ENCODE measurements at regions not wholly inside any gene's neighbourhood (a gene's known extent, or its start where the extent isn't known, plus 50 kb on each side); places are given as distances from the start of the nearest gene placed in this dataset.
"Not testable (repeated sequence)": the region's sequence is repeated elsewhere in the genome, so short reads cannot be mapped to it uniquely, and the experiment has no call there.

GRCh38 chr15:31605467-31605931 is 278.9 kb downstream of the KLF13 start:
- intact Hi-C loops (cut with micrococcal nuclease): no loop called here
- Mint-ChIP-seq H3K27ac (no peak overlapping the region), H3K9me3 (no peaks in the 10 kb centered on the region), H3K4me1 (ENCODE audit: low read depth) (no peaks in the 10 kb centered on the region), H3K27me3 (ENCODE audit: low read depth) (peaks cover 12% of the 10 kb centered on the region), H3K36me3 (ENCODE audit: low read depth) (no peaks in the 10 kb centered on the region), H3K4me3 (ENCODE audit: low read depth) (no peak overlapping the region)
- DNase-seq (ENCODE audit: low spot score): no peak

- Mint-ChIP-seq H3K4me3 (ENCODE audit: low read depth) (no peak overlapping the region), H3K27me3 (ENCODE audit: low read depth) (peaks cover 9% of the 10 kb centered on the region), H3K36me3 (ENCODE audit: low read depth) (no peaks in the 10 kb centered on the region), H3K4me1 (ENCODE audit: low read depth) (no peaks in the 10 kb centered on the region), H3K27ac (no peak overlapping the region), H3K9me3 (no peaks in the 10 kb centered on the region)
- no peak for DNase-seq (ENCODE audit: low spot score)
- intact Hi-C loops (cut with micrococcal nuclease): no loop called here
Measured at GRCh38 chr15:31606194-31606669, 279.6 kb downstream of the KLF13 start.

- Mint-ChIP-seq H3K4me3 (ENCODE audit: low read depth) (no peak overlapping the region), H3K36me3 (ENCODE audit: low read depth) (no peaks in the 10 kb centered on the region)
- intact Hi-C loops (cut with micrococcal nuclease): no loop called here
Measured at GRCh38 chr15:31606931-31607497, 280.4 kb downstream of the KLF13 start.

GRCh38 chr15:31607656-31608055 is 281.0 kb downstream of the KLF13 start:
- intact Hi-C loops (cut with micrococcal nuclease): no loop called here

More at GRCh38 chr15:31606931-31607497, 280.4 kb downstream of the KLF13 start:
- no peak for DNase-seq (ENCODE audit: low spot score)
- H3K4me1 Mint-ChIP-seq (ENCODE audit: low read depth): no peaks in the 10 kb centered on the region
- no peak overlapping the region for H3K27ac Mint-ChIP-seq
- H3K27me3 Mint-ChIP-seq (ENCODE audit: low read depth): peaks cover 8% of the 10 kb centered on the region
- no peaks in the 10 kb centered on the region for H3K9me3 Mint-ChIP-seq

GRCh38 chr15:31609258-31609681 is 282.6 kb downstream of the KLF13 start:
- Mint-ChIP-seq H3K27me3 (ENCODE audit: low read depth) (peaks cover 8% of the 10 kb centered on the region), H3K4me3 (ENCODE audit: low read depth) (no peak overlapping the region)

More at GRCh38 chr15:31607656-31608055, 281.0 kb downstream of the KLF13 start:
- Mint-ChIP-seq H3K4me1 (ENCODE audit: low read depth) (no peaks in the 10 kb centered on the region), H3K27ac (no peak overlapping the region), H3K9me3 (no peaks in the 10 kb centered on the region), H3K4me3 (ENCODE audit: low read depth) (no peak overlapping the region), H3K27me3 (ENCODE audit: low read depth) (peaks cover 8% of the 10 kb centered on the region), H3K36me3 (ENCODE audit: low read depth) (no peaks in the 10 kb centered on the region)
- DNase-seq (ENCODE audit: low spot score): no peak

GRCh38 chr15:31609906-31610305 is 283.3 kb downstream of the KLF13 start:
- no peak for DNase-seq (ENCODE audit: low spot score)
- no peak overlapping the region for H3K4me3 Mint-ChIP-seq (ENCODE audit: low read depth)
- H3K27me3 Mint-ChIP-seq (ENCODE audit: low read depth): peaks cover 8% of the 10 kb centered on the region
- no peaks in the 10 kb centered on the region for H3K36me3 Mint-ChIP-seq (ENCODE audit: low read depth)
- no peak overlapping the region for H3K27ac Mint-ChIP-seq
- intact Hi-C loops (cut with micrococcal nuclease): no loop called here
- H3K4me1 Mint-ChIP-seq (ENCODE audit: low read depth): no peaks in the 10 kb centered on the region
- H3K9me3 Mint-ChIP-seq: no peaks in the 10 kb centered on the region

More at GRCh38 chr15:31609258-31609681, 282.6 kb downstream of the KLF13 start:
- Mint-ChIP-seq H3K27ac (no peak overlapping the region), H3K36me3 (ENCODE audit: low read depth) (no peaks in the 10 kb centered on the region), H3K4me1 (ENCODE audit: low read depth) (no peaks in the 10 kb centered on the region), H3K9me3 (no peaks in the 10 kb centered on the region)
- DNase-seq (ENCODE audit: low spot score): no peak
- intact Hi-C loops (cut with micrococcal nuclease): no loop called here

GRCh38 chr15:31615643-31616415 is 289.2 kb downstream of the KLF13 start:
- Mint-ChIP-seq H3K27me3 (ENCODE audit: low read depth) (peaks cover 6% of the 10 kb centered on the region), H3K4me1 (ENCODE audit: low read depth) (no peaks in the 10 kb centered on the region), H3K36me3 (ENCODE audit: low read depth) (no peaks in the 10 kb centered on the region), H3K4me3 (ENCODE audit: low read depth) (no peak overlapping the region), H3K9me3 (no peaks in the 10 kb centered on the region), H3K27ac (no peak overlapping the region)
- intact Hi-C loops (cut with micrococcal nuclease): no loop called here
- DNase-seq (ENCODE audit: low spot score): no peak

- H3K4me1 Mint-ChIP-seq (ENCODE audit: low read depth); H3K27me3 Mint-ChIP-seq (ENCODE audit: low read depth); DNase-seq (ENCODE audit: low spot score); H3K27ac Mint-ChIP-seq; H3K36me3 Mint-ChIP-seq (ENCODE audit: low read depth); intact Hi-C loops (cut with micrococcal nuclease); H3K9me3 Mint-ChIP-seq; H3K4me3 Mint-ChIP-seq (ENCODE audit: low read depth): not testable (repeated sequence)
Measured at GRCh38 chr15:31623297-31623696, 296.7 kb downstream of the KLF13 start.

- DNase-seq (ENCODE audit: low spot score); H3K27me3 Mint-ChIP-seq (ENCODE audit: low read depth); H3K4me1 Mint-ChIP-seq (ENCODE audit: low read depth); H3K36me3 Mint-ChIP-seq (ENCODE audit: low read depth); H3K27ac Mint-ChIP-seq; intact Hi-C loops (cut with micrococcal nuclease); H3K4me3 Mint-ChIP-seq (ENCODE audit: low read depth); H3K9me3 Mint-ChIP-seq: not testable (repeated sequence)
Measured at GRCh38 chr15:31624115-31624514, 297.5 kb downstream of the KLF13 start.

GRCh38 chr15:31635715-31636114 is 309.1 kb downstream of the KLF13 start:
- H3K27ac Mint-ChIP-seq; H3K9me3 Mint-ChIP-seq; DNase-seq (ENCODE audit: low spot score); H3K4me1 Mint-ChIP-seq (ENCODE audit: low read depth); intact Hi-C loops (cut with micrococcal nuclease); H3K36me3 Mint-ChIP-seq (ENCODE audit: low read depth); H3K4me3 Mint-ChIP-seq (ENCODE audit: low read depth): not testable (repeated sequence)
- H3K27me3 Mint-ChIP-seq (ENCODE audit: low read depth): peaks cover 15% of the 10 kb centered on the region

GRCh38 chr15:31636911-31637310 is 310.3 kb downstream of the KLF13 start:
- DNase-seq (ENCODE audit: low spot score); H3K4me3 Mint-ChIP-seq (ENCODE audit: low read depth); H3K9me3 Mint-ChIP-seq; H3K27ac Mint-ChIP-seq; H3K36me3 Mint-ChIP-seq (ENCODE audit: low read depth); H3K4me1 Mint-ChIP-seq (ENCODE audit: low read depth); intact Hi-C loops (cut with micrococcal nuclease): not testable (repeated sequence)
- H3K27me3 Mint-ChIP-seq (ENCODE audit: low read depth): peaks cover 21% of the 10 kb centered on the region

GRCh38 chr15:31643955-31644354 is 317.3 kb downstream of the KLF13 start:
- peaks cover 27% of the 10 kb centered on the region for H3K27me3 Mint-ChIP-seq (ENCODE audit: low read depth)
- H3K4me1 Mint-ChIP-seq (ENCODE audit: low read depth); H3K27ac Mint-ChIP-seq; H3K4me3 Mint-ChIP-seq (ENCODE audit: low read depth); H3K36me3 Mint-ChIP-seq (ENCODE audit: low read depth); H3K9me3 Mint-ChIP-seq; DNase-seq (ENCODE audit: low spot score); intact Hi-C loops (cut with micrococcal nuclease): not testable (repeated sequence)

GRCh38 chr15:31644761-31645160 is 318.1 kb downstream of the KLF13 start:
- H3K27ac Mint-ChIP-seq; H3K4me3 Mint-ChIP-seq (ENCODE audit: low read depth); H3K36me3 Mint-ChIP-seq (ENCODE audit: low read depth); H3K4me1 Mint-ChIP-seq (ENCODE audit: low read depth); DNase-seq (ENCODE audit: low spot score); intact Hi-C loops (cut with micrococcal nuclease); H3K9me3 Mint-ChIP-seq: not testable (repeated sequence)
- peaks cover 29% of the 10 kb centered on the region for H3K27me3 Mint-ChIP-seq (ENCODE audit: low read depth)
